ENCODE measurements at regions not wholly inside any gene's neighbourhood (a gene's known extent, or its start where the extent isn't known, plus 50 kb on each side); places are given as distances from the start of the nearest gene placed in this dataset.
"Not testable (repeated sequence)": the region's sequence is repeated elsewhere in the genome, so short reads cannot be mapped to it uniquely, and the experiment has no call there.

DNA sequence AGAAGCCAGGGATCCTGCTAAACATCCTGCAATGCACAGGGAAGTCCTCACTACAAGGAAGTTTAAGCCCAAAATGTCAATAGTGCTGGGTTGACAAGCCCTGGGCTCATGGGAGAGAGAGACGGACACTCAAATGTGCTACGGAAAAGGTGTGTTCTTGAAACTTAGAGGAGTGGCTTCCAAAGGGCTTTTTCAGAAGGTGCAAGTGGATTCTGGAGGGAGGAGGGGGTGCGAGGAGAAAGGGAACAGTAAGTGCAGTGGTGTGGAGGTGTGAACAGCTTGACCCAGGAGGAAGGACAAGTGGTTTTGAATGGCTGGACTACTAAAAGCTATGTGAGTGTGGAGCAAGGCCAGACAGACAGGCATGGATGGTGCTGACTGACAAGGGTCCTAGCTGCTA, 50.4 kb upstream of the CECR2 start:
- no peak for DNase-seq (ENCODE audit: insufficient read length, low spot score)
- no peak for FAIRE-seq

- FAIRE-seq (no peak), DNase-seq (ENCODE audit: insufficient read length, low spot score) (no peak)
These were observed 54.0 kb upstream of the CECR2 start for GRCh38 chr22:17315310-17315709.

- DNase-seq (ENCODE audit: insufficient read length, low spot score) (no peak), FAIRE-seq (no peak)
These were observed 54.8 kb upstream of the CECR2 start for GRCh38 chr22:17314487-17314886.

- DNase-seq (ENCODE audit: insufficient read length, low spot score) (no peak), FAIRE-seq (no peak)
These were observed 55.6 kb upstream of the CECR2 start for GRCh38 chr22:17313626-17314025.

DNA sequence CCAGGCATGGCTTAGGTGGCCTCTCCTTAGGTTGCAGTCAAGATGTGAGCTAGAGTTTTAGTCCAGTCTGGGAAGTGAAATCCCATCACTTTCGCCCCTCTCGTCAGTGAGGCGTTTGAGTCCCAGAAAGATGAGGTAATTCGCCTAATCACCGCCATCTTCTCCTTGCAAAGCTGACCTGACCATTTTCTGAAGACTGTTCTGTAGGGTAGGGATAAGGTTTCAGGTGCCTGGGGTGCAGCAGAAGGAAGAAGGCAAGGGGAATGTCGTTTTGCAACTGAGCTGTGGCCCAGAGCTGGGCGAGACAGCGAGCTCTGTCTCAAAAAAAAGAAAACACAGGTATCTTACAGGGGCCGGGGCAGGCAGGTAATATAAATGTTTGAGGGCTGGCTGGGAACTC, 61.7 kb upstream of the CECR2 start:
- DNase-seq (ENCODE audit: insufficient read length, low spot score) (no peak), FAIRE-seq (no peak)

- no peak for DNase-seq (ENCODE audit: insufficient read length, low spot score)
- FAIRE-seq = no peak
These were observed 64.2 kb upstream of the CECR2 start for GRCh38 chr22:17305076-17305475.

GRCh38 chr22:17303840-17304779, 65.2 kb upstream of the CECR2 start:
- peak; percentile 47 for FAIRE-seq

GRCh38 chr22:17303441-17303839, 65.8 kb upstream of the CECR2 start:
- FAIRE-seq = no peak
- DNase-seq (ENCODE audit: insufficient read length, low spot score) = no peak

More at GRCh38 chr22:17303840-17304779, 65.2 kb upstream of the CECR2 start:
- no peak for DNase-seq (ENCODE audit: insufficient read length, low spot score)

DNA sequence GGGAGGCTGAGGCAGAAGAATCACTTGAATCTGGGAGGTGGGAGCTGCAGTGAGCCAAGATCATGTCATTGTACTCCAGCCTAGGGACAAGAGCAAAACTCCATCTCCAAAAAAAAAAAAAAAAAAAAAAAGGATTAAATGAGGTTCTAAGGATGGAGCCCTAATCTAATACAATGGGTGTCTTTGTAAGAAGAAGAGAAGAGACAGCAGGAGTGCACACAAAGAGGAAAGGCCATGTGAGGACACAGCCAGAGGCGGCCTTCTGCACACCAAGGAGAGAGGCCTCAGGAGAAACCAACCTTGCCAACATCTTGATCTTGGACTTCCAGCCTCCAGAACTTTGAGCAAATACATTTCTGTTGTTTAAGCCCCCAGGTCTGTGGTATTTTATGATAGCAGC, 66.6 kb upstream of the CECR2 start:
- no peak for DNase-seq (ENCODE audit: insufficient read length, low spot score)
- FAIRE-seq = no peak

DNA sequence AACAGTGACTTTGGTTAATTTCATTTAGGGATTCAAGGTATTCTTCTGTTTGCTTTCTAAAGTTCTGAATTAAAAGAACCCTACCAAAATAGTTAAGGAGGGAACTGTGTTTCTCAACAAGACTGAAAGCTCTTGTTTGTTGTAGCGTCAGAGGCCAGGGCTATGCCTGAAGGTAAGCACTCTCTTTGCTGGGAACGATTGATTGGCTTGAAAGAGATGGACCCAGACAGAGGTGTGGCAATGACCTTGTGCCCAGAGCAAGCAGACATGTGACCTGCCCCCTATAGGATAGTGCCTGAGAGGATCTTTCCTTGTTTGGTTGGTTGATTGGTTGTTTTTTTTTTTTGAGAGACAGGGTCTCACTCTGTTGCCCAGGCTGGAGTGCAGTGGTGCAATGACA, 68.3 kb upstream of the CECR2 start:
- DNase-seq (ENCODE audit: insufficient read length, low spot score) = no peak
- no peak for FAIRE-seq

- DNase-seq (ENCODE audit: insufficient read length, low spot score); FAIRE-seq: not testable (repeated sequence)
These were observed 70.3 kb upstream of the CECR2 start for GRCh38 chr22:17298805-17299502.

DNA sequence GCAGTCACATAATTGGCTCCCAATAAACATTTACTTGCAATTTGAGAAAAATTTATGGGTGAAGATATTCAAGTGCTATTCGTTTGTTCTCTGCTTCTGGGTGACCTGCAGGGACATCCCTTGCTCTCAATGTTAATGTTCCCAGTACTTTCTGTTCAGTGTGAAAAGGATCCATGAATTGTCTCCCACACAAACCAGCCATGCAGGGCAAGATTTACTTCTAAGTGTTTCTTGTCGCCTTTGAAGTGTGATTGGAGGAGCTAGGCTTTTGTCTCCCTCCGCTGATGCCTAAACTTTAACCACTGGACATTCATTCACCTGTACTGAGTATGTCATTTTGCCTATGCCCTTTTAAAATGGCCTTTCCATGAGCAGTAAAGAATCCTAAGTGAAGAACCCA, 66.4 kb upstream of the ADA2 start:
- DNase-seq (ENCODE audit: insufficient read length, low spot score) = no peak
- no peak for FAIRE-seq

DNA sequence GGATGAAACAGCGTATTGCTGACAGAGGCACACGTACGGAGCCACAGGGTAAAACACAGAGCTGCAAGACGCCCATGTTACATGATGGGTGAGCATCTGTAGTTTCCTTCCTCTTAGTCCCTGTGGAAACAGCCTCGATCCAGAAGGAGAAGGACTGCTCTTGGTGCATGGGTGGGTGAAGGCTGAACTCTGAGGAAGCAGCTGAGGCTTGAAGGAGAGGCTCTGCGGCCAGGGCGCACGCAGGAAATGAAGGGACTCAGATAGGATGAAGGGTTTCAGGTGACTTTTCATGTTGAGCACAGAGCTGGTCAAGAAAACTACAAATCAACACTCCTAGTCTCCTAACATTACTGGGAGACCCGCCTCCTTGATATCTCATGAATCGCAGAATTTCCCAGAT, 65.7 kb upstream of the ADA2 start:
- DNase-seq (ENCODE audit: insufficient read length, low spot score) (no peak), FAIRE-seq (no peak)

- no peak for DNase-seq (ENCODE audit: insufficient read length, low spot score)
- no peak for FAIRE-seq
These were observed 65.2 kb upstream of the ADA2 start for GRCh38 chr22:17284466-17284865.

DNA sequence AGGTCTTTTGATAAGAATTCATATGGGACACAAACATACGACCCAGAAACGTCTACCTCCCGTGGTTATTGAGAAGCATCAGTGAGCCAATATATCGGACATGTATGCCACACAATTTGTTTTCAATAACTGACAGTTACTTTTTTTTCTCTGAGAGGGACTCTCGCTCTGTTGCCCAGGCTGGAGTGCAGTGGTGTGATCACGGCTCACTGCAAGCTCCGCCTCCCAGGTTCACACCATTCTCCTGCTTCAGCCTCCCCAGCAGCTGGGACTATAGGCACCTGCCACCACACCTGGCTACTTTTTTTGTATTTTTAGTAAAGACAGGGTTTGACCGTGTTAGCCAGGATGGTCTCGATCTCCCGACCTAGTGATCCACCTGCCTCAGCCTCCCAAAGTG, 64.6 kb upstream of the ADA2 start:
- not testable (repeated sequence) for FAIRE-seq; DNase-seq (ENCODE audit: insufficient read length, low spot score)

DNA sequence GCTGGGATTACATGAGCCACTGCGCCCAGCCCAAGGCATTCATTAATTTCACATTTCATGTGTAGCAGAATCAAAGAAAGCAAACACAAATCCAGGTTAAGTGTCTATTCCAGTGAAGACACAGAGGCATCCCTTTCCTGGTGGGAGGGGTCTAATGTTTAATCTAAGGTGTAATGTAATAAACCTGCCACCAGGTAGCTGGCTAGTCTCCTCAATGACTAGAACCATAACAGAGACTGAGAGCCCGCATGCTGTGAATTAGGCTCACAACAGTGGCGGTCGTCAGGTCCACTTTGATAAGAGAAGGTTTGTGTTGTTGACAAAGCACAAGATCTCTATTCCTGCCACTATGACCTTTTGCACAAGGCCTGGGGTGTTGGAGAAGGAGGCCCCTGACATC, 64.2 kb upstream of the ADA2 start:
- DNase-seq (ENCODE audit: insufficient read length, low spot score) = no peak
- no peak for FAIRE-seq

- no peak for DNase-seq (ENCODE audit: insufficient read length, low spot score)
- FAIRE-seq = peak; percentile 53
These were observed 62.2 kb upstream of the ADA2 start for GRCh38 chr22:17281440-17281841.

GRCh38 chr22:17281026-17281425, 61.8 kb upstream of the ADA2 start:
- no peak for DNase-seq (ENCODE audit: insufficient read length, low spot score)
- FAIRE-seq = no peak

DNA sequence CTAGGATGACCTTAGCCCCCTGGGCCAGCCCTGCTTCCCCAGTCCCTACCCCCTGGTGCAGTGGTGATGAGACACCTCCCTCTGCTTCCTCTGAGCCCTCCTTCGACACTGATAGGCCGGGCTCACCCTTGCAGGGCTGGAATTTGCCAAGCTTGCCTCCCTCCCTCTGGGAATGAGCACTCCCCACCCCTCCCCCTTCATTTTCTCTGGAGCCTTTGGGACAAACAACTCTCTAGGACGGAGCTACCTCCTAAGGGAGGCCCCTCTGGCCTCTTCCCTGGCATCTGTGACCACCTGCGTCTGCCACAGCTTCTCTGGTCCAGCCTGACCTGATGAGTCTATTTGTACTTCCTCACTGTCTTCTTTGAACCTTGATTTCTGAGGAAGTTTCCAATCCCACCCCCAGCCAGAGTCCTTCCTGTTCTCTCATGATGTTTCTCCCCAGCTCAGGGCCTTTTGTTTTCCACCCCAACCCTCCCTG, 53.3 kb upstream of the ADA2 start:
- DNase-seq (ENCODE audit: insufficient read length, low spot score) (no peak), FAIRE-seq (no peak)

DNA sequence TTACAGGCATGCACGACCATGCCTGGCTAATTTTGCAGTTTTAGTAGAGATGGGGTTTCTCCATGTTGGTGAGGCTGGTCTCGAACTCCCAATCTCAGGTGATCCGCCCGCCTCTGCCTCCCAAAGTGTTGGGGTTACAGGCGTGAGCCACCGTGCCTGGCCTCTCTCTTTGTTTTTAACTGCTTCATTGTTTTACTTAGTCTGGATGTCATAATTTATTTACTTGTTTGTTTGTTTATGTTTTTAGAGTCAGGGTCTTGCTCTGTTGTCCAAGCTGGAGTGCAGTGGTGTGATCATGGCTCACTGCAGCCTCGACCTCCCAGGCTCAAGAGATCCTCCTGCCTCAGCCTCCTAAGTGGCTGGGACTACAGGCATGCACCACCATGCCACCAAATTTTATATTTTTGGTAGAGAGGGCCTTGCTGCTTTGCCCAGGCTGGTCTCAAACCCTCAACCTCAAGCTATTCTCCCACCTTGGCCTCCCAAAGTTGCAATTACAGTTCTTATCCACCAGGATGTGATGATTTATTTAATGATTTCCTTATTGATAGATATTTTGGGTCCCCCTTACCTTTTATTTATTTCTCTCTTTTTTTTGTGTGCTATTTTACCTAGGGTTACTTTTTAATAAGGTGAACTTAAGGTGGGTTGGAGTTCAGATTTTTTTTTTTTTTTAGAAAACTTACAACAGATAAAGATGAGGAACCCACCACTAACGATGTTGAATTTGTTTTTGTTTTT, 52.6 kb upstream of the ADA2 start:
- no peak for FAIRE-seq
- DNase-seq (ENCODE audit: insufficient read length, low spot score) = no peak

- no peak for DNase-seq (ENCODE audit: insufficient read length, low spot score)
- no peak for FAIRE-seq
These were observed 50.5 kb upstream of the ADA2 start for GRCh38 chr22:17269607-17270261.
